Putamen (tissue), 1 donor: ENCODE measurements at regions not wholly inside any gene's neighbourhood (a gene's known extent, or its start where the extent isn't known, plus 50 kb on each side); places are given as distances from the start of the nearest gene placed in this dataset.

ENCODE experiments used
- DNase-seq: peaks from one replicate; pipeline ENCODE4 v3.0.0-alpha.2; 2016; ENCODE audit warnings: low spot score

- DNase-seq: no peak
These were observed 242.6 kb downstream of the ANKRD50 start for GRCh38 chr4:124469981-124470380.

GRCh38 chr4:124478470-124478869 lies 234.1 kb downstream of the ANKRD50 start:
- no peak for DNase-seq

- DNase-seq: no peak
These were observed 232.5 kb downstream of the ANKRD50 start for GRCh38 chr4:124480061-124480460.

GRCh38 chr4:124481123-124481522 lies 231.4 kb downstream of the ANKRD50 start:
- DNase-seq: no peak

GRCh38 chr4:124483048-124483906 lies 229.3 kb downstream of the ANKRD50 start:
- no peak for DNase-seq

- DNase-seq: no peak
These were observed 228.5 kb downstream of the ANKRD50 start for GRCh38 chr4:124484008-124484407.

GRCh38 chr4:124484940-124485339 lies 227.6 kb downstream of the ANKRD50 start:
- no peak for DNase-seq

GRCh38 chr4:124486423-124486822 lies 226.1 kb downstream of the ANKRD50 start:
- DNase-seq: no peak

- no peak for DNase-seq
These were observed 224.9 kb downstream of the ANKRD50 start for GRCh38 chr4:124487651-124488050.

- no peak for DNase-seq
These were observed 221.0 kb downstream of the ANKRD50 start for GRCh38 chr4:124491361-124492145.

GRCh38 chr4:124499261-124499660 lies 213.3 kb downstream of the ANKRD50 start:
- no peak for DNase-seq

GRCh38 chr4:124501576-124501975 lies 211.0 kb downstream of the ANKRD50 start:
- no peak for DNase-seq

- no peak for DNase-seq
These were observed 208.1 kb downstream of the ANKRD50 start for GRCh38 chr4:124504431-124504830.

GRCh38 chr4:124505211-124505610 lies 207.3 kb downstream of the ANKRD50 start:
- DNase-seq: no peak

GRCh38 chr4:124509151-124509550 lies 203.4 kb downstream of the ANKRD50 start:
- no peak for DNase-seq

GRCh38 chr4:124514588-124514987 lies 197.9 kb downstream of the ANKRD50 start:
- no peak for DNase-seq

GRCh38 chr4:124515591-124515990 lies 196.9 kb downstream of the ANKRD50 start:
- no peak for DNase-seq

- no peak for DNase-seq
These were observed 193.3 kb downstream of the ANKRD50 start for GRCh38 chr4:124519196-124519595.

GRCh38 chr4:124523816-124524215 lies 188.7 kb downstream of the ANKRD50 start:
- no peak for DNase-seq

- DNase-seq: no peak
These were observed 187.0 kb downstream of the ANKRD50 start for GRCh38 chr4:124525524-124525923.

- no peak for DNase-seq
These were observed 186.2 kb downstream of the ANKRD50 start for GRCh38 chr4:124526331-124526730.

- no peak for DNase-seq
These were observed 185.8 kb downstream of the ANKRD50 start for GRCh38 chr4:124526769-124527168.

GRCh38 chr4:124527364-124527763 lies 185.2 kb downstream of the ANKRD50 start:
- no peak for DNase-seq
